ENCODE measurements at regions not wholly inside any gene's neighbourhood (a gene's known extent, or its start where the extent isn't known, plus 50 kb on each side); places are given as distances from the start of the nearest gene placed in this dataset.

DNA sequence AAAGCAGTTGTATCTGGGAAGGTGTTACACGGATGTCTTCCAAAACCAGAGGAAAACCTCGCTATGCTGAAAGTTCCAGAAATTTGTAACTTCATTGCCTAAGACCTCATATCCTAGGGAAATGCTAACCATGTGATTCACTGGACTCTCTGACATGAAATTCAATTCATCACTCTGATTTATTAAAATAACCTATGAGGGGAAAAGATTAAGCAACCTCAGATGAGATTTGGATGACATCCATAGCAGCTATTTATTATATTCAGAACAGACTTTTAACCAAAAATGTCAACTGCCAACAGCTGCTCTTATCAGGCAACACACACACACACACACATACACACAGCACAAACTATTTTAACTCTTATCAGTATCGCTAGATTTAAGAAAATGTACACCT, 1006.4 kb upstream of the CTNND2 start:
- Histone ChIP-seq H3K27me3 (ENCODE audit: control insufficient read depth in 3 of 3, insufficient read depth in 3 of 3, low read length in 2 of 3) (no peaks in the 10 kb centered on the region), H3K4me3 (no peak overlapping the region), H3K36me3 (ENCODE audit: control insufficient read depth in 4 of 4, insufficient read depth in 4 of 4, low read length in 4 of 4) (no peaks in the 10 kb centered on the region), H3K27ac (ENCODE audit: low read depth in 1 of 2, low read length in 1 of 2) (no peak overlapping the region), H3K9me3 (ENCODE audit: control insufficient read depth in 4 of 4, insufficient read depth in 3 of 4, low read length in 3 of 4) (no peaks in the 10 kb centered on the region), H3K4me1 (ENCODE audit: control insufficient read depth in 5 of 5, insufficient read depth in 5 of 5, low read length in 5 of 5) (no peaks in the 10 kb centered on the region), H3K9ac (ENCODE audit: insufficient read depth in 1 of 2, low read length in 2 of 2) (no peak overlapping the region)
- WGBS, 2 donors: 24 to 26% methylated on average over 3 of the region's 3 CpGs
- TF ChIP-seq, protein P1, sequence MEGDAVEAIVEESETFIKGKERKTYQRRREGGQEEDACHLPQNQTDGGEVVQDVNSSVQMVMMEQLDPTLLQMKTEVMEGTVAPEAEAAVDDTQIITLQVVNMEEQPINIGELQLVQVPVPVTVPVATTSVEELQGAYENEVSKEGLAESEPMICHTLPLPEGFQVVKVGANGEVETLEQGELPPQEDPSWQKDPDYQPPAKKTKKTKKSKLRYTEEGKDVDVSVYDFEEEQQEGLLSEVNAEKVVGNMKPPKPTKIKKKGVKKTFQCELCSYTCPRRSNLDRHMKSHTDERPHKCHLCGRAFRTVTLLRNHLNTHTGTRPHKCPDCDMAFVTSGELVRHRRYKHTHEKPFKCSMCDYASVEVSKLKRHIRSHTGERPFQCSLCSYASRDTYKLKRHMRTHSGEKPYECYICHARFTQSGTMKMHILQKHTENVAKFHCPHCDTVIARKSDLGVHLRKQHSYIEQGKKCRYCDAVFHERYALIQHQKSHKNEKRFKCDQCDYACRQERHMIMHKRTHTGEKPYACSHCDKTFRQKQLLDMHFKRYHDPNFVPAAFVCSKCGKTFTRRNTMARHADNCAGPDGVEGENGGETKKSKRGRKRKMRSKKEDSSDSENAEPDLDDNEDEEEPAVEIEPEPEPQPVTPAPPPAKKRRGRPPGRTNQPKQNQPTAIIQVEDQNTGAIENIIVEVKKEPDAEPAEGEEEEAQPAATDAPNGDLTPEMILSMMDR (IDR thresholded peaks at IDR 0.05; ENCODE audit: control extremely low read depth, extremely low read depth): no peak
- ATAC-seq (ENCODE audit: insufficient read depth, low FRiP score) (no peak), DNase-seq (peak in 1 of 3 donors; percentile 0)

DNA sequence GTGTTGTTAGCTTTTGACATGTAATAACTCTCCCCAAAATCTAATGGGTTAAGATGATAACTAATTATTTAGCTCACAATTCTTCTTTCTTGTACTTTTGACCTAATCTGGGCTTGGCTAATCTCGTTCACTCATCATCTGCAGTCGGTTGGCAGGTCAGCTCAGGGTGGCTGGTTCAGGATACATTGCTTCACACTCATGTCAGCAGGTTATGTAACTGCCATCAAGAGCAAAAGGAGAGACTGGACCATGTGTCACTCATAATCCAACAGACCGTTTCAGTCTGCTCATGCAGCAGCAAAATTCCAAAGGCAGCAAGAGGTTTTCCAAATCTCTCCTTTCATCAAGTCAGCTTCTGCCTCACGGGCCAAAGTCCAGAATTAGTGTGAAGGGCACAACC, 998.4 kb upstream of the CTNND2 start:
- Histone ChIP-seq H3K27ac (ENCODE audit: low read depth in 1 of 2, low read length in 1 of 2) (no peak overlapping the region), H3K36me3 (ENCODE audit: control insufficient read depth in 4 of 4, insufficient read depth in 4 of 4, low read length in 4 of 4) (no peaks in the 10 kb centered on the region), H3K9ac (ENCODE audit: insufficient read depth in 1 of 2, low read length in 2 of 2) (no peak overlapping the region), H3K27me3 (ENCODE audit: control insufficient read depth in 3 of 3, insufficient read depth in 3 of 3, low read length in 2 of 3) (no peaks in the 10 kb centered on the region), H3K9me3 (ENCODE audit: control insufficient read depth in 4 of 4, insufficient read depth in 3 of 4, low read length in 3 of 4) (no peaks in the 10 kb centered on the region), H3K4me1 (ENCODE audit: control insufficient read depth in 5 of 5, insufficient read depth in 5 of 5, low read length in 5 of 5) (no peaks in the 10 kb centered on the region), H3K4me3 (no peak overlapping the region)
- TF ChIP-seq, protein P1 (IDR thresholded peaks at IDR 0.05; ENCODE audit: control extremely low read depth, extremely low read depth): no peak
- no peak for DNase-seq
- WGBS, 2 donors: 59 to 72% methylated on average over 4 of the region's 4 CpGs
- no peak for ATAC-seq (ENCODE audit: insufficient read depth, low FRiP score)

DNA sequence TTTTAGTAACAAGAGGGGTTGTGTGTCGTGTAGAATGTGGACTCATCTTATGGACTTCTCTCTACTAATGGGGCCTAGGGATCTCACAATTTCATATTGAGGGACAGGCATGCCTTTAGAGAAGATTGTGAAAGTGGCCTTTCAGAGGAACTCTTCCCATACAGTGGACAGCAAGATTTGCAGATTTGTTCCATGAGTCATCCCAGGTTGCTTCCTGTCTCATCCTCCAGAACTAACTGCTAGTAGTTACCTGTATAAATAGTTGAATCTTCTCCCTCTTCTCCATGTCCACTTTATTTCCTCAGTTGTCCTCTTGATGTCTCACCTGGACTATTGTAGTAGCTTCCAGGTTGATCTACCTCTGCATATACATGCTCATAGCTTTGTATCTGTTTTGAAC, 997.5 kb upstream of the CTNND2 start:
- no peaks in the 10 kb centered on the region for H3K9me3 ChIP-seq (ENCODE audit: control insufficient read depth in 4 of 4, insufficient read depth in 3 of 4, low read length in 3 of 4)

DNA sequence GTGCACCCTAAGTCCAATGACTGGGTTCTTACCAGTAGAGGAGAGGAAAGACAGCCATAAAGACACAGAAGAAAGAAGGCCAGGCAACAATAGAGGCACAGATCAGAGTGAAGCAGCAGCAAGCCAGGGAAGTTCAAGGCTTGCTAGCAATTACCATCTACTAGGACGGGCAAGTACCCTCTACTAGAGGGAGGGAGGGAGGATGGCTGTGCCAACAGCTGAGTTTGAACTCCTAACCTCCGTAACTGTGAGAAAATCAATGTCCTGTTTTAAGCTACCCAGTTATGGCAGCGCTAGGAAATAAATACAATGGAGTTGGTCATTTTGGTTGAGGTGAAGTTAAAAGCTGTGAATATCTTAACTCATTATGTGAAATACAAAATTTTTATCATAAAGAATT, 991.8 kb upstream of the CTNND2 start:
- H3K27me3 ChIP-seq (ENCODE audit: control insufficient read depth in 3 of 3, insufficient read depth in 3 of 3, low read length in 2 of 3): no peaks in the 10 kb centered on the region
- no peak for ATAC-seq (ENCODE audit: insufficient read depth, low FRiP score)
- H3K27ac ChIP-seq (ENCODE audit: low read depth in 1 of 2, low read length in 1 of 2): no peak overlapping the region
- no peak overlapping the region for H3K4me3 ChIP-seq
- H3K9ac ChIP-seq (ENCODE audit: insufficient read depth in 1 of 2, low read length in 2 of 2): no peak overlapping the region
- H3K36me3 ChIP-seq (ENCODE audit: control insufficient read depth in 4 of 4, insufficient read depth in 4 of 4, low read length in 4 of 4): no peaks in the 10 kb centered on the region
- 85 to 86% methylated on average over 3 of the region's 3 CpGs for WGBS, 2 donors
- no peak for DNase-seq
- TF ChIP-seq, protein P1 (IDR thresholded peaks at IDR 0.05; ENCODE audit: control extremely low read depth, extremely low read depth): no peak
- H3K9me3 ChIP-seq (ENCODE audit: control insufficient read depth in 4 of 4, insufficient read depth in 3 of 4, low read length in 3 of 4): no peaks in the 10 kb centered on the region
- no peaks in the 10 kb centered on the region for H3K4me1 ChIP-seq (ENCODE audit: control insufficient read depth in 5 of 5, insufficient read depth in 5 of 5, low read length in 5 of 5)

More for the DNA sequence above, 997.5 kb upstream of the CTNND2 start:
- no peaks in the 10 kb centered on the region for H3K4me1 ChIP-seq (ENCODE audit: control insufficient read depth in 5 of 5, insufficient read depth in 5 of 5, low read length in 5 of 5)
- no peak overlapping the region for H3K4me3 ChIP-seq
- DNase-seq (no peak), ATAC-seq (ENCODE audit: insufficient read depth, low FRiP score) (no peak)
- TF ChIP-seq, protein P1 (IDR thresholded peaks at IDR 0.05; ENCODE audit: control extremely low read depth, extremely low read depth): no peak
- H3K9ac ChIP-seq (ENCODE audit: insufficient read depth in 1 of 2, low read length in 2 of 2): no peak overlapping the region
- no peak overlapping the region for H3K27ac ChIP-seq (ENCODE audit: low read depth in 1 of 2, low read length in 1 of 2)
- 82 to 84% methylated on average over 1 of the region's 1 CpG for WGBS, 2 donors
- H3K27me3 ChIP-seq (ENCODE audit: control insufficient read depth in 3 of 3, insufficient read depth in 3 of 3, low read length in 2 of 3): no peaks in the 10 kb centered on the region
- no peaks in the 10 kb centered on the region for H3K36me3 ChIP-seq (ENCODE audit: control insufficient read depth in 4 of 4, insufficient read depth in 4 of 4, low read length in 4 of 4)

All from lung (tissue), 11 donors.